ENCODE measurements at regions not wholly inside any gene's neighbourhood (a gene's known extent, or its start where the extent isn't known, plus 50 kb on each side); places are given as distances from the start of the nearest gene placed in this dataset.

DNA sequence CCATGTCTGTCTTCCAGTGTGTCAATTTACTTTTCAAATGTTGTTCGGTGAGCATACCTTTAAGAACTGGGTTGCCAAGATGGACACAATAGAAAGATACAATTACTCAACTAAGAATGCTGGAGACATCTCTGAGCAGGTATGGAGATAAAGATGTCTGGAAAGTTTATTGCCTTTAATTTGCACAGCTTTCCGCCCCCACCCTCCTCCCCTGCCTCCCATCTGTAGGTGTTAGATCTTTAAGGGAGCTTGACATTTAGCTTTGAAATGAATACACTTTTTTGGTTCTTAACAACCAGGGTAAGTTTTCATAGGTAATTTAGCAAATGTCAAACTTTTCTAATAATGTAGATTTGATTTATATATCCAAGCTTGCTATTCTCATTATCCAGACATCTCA lies 104.4 kb downstream of the BTBD3 start:
- no peak for DNase-seq (ENCODE audit: extremely low read depth in 1 of 4, low spot score in 3 of 4)
- intact Hi-C loops (cut with micrococcal nuclease) (no loop called here), in situ Hi-C loops (cut with MboI) (no loop called here)
- no peak for ATAC-seq
- Histone ChIP-seq H3K27me3 (ENCODE audit: control insufficient read depth in 2 of 2, insufficient read depth in 2 of 2, low read length in 2 of 2) (no peaks in the 10 kb centered on the region), H3K4me2 (ENCODE audit: insufficient read depth, low read length) (no peak overlapping the region), H2AFZ (ENCODE audit: low read depth, low read length) (no peak overlapping the region), H3K4me1 (replicated peaks in 1 of 2; ENCODE audit: control insufficient read depth in 2 of 2, insufficient read depth in 2 of 2, low read length in 2 of 2) (no peaks in the 10 kb centered on the region), H3K9ac (ENCODE audit: insufficient read depth in 1 of 2, low read depth in 2 of 2, low read length in 2 of 2) (no peak overlapping the region), H3K36me3 (ENCODE audit: control insufficient read depth, insufficient read depth, low read length) (no peaks in the 10 kb centered on the region), H3K4me3 (no peak overlapping the region), H3K27ac (ENCODE audit: extremely low read depth, low read depth, low read length) (no peak overlapping the region), H3K9me3 (replicated peaks; ENCODE audit: control insufficient read depth, insufficient read depth, low read depth, low read length) (no peaks in the 10 kb centered on the region), H4K20me1 (replicated peaks; ENCODE audit: control insufficient read depth, insufficient read depth, low read length) (no peaks in the 10 kb centered on the region), H3K9me1 (ENCODE audit: control insufficient read depth, insufficient read depth, low read length) (no peaks in the 10 kb centered on the region), H3K79me2 (ENCODE audit: control insufficient read depth, insufficient read depth, low read length) (no peaks in the 10 kb centered on the region)
- CTCF ChIA-PET (ENCODE audit: low intra/inter-chr PET ratio): interaction anchor here (0.6 kb wide), 1 partner anchor 59 kb away, joined by 5 read pairs; no protein-coding TSS in a partner anchor
- 0% methylated on average over 1 of the region's 2 CpGs for WGBS (ENCODE audit: insufficient coverage, low coverage, missing lambda C conversion rate)
- POLR2A ChIA-PET: no interaction called here
- FAIRE-seq: no peak
- no TSS peak for BruUV-seq (replicated peaks)
- TF ChIP-seq HDAC8 (tag; IDR thresholded peaks at IDR 0.05): no peak
- TF ChIP-seq HDAC3 (IDR thresholded peaks at IDR 0.05; ENCODE audit: borderline replicate concordance, partially characterized antibody): no peak
- TF ChIP-seq CEBPB (tag; IDR thresholded peaks at IDR 0.05): no peak
- no peak for TF ChIP-seq HLTF (IDR thresholded peaks at IDR 0.05)
- TF ChIP-seq RBM15 (IDR thresholded peaks at IDR 0.05; ENCODE audit: insufficient read depth, low read length): no peak
- no peak for TF ChIP-seq ATF1 (CRISPR knock-in tag; IDR thresholded peaks at IDR 0.05)
- TF ChIP-seq ATF1 (tag; IDR thresholded peaks at IDR 0.05): no peak
- TF ChIP-seq, protein P1, sequence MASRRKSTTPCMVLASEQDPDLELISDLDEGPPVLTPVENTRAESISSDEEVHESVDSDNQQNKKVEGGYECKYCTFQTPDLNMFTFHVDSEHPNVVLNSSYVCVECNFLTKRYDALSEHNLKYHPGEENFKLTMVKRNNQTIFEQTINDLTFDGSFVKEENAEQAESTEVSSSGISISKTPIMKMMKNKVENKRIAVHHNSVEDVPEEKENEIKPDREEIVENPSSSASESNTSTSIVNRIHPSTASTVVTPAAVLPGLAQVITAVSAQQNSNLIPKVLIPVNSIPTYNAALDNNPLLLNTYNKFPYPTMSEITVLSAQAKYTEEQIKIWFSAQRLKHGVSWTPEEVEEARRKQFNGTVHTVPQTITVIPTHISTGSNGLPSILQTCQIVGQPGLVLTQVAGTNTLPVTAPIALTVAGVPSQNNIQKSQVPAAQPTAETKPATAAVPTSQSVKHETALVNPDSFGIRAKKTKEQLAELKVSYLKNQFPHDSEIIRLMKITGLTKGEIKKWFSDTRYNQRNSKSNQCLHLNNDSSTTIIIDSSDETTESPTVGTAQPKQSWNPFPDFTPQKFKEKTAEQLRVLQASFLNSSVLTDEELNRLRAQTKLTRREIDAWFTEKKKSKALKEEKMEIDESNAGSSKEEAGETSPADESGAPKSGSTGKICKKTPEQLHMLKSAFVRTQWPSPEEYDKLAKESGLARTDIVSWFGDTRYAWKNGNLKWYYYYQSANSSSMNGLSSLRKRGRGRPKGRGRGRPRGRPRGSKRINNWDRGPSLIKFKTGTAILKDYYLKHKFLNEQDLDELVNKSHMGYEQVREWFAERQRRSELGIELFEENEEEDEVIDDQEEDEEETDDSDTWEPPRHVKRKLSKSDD (conservative IDR thresholded peaks at IDR 0.05; ENCODE audit: low read length): no peak
- no peak for TF ChIP-seq BRD4 (IDR thresholded peaks at IDR 0.05)
- no peak for TF ChIP-seq RBM14 (IDR thresholded peaks at IDR 0.05; ENCODE audit: borderline replicate concordance, insufficient read depth, low read depth, low read length)
- no peak for TF ChIP-seq IFI16 (CRISPR knock-in tag; IDR thresholded peaks at IDR 0.05)
- TF ChIP-seq BRCA1 (IDR thresholded peaks at IDR 0.05): no peak
- no peak for TF ChIP-seq BRCA1 (CRISPR knock-in tag; IDR thresholded peaks at IDR 0.05)
- no peak for TF ChIP-seq ZNF175 (CRISPR knock-in tag; IDR thresholded peaks at IDR 0.05; ENCODE audit: low read depth)
- TF ChIP-seq ZSCAN32 (CRISPR knock-in tag; IDR thresholded peaks at IDR 0.05): no peak
- no peak for TF ChIP-seq KLF16 (IDR thresholded peaks at IDR 0.05)
- no peak for TF ChIP-seq ZFX (CRISPR knock-in tag; IDR thresholded peaks at IDR 0.05)
- no peak for TF ChIP-seq NRF1 (conservative IDR thresholded peaks at IDR 0.05 in 1 of 2, IDR thresholded peaks at IDR 0.05 in 1 of 2)
- TF ChIP-seq, protein P2, sequence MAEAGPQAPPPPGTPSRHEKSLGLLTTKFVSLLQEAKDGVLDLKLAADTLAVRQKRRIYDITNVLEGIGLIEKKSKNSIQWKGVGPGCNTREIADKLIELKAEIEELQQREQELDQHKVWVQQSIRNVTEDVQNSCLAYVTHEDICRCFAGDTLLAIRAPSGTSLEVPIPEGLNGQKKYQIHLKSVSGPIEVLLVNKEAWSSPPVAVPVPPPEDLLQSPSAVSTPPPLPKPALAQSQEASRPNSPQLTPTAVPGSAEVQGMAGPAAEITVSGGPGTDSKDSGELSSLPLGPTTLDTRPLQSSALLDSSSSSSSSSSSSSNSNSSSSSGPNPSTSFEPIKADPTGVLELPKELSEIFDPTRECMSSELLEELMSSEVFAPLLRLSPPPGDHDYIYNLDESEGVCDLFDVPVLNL (CRISPR knock-in tag; IDR thresholded peaks at IDR 0.05; ENCODE audit: low read depth): no peak
- no peak for TF ChIP-seq NR2F6 (CRISPR knock-in tag; IDR thresholded peaks at IDR 0.05)
- no peak for TF ChIP-seq NR2C2 (CRISPR knock-in tag; IDR thresholded peaks at IDR 0.05)
- TF ChIP-seq NR2C2 (tag; IDR thresholded peaks at IDR 0.05): no peak
